Smooth muscle cell (in vitro differentiated cells): ENCODE measurements at regions not wholly inside any gene's neighbourhood (a gene's known extent, or its start where the extent isn't known, plus 50 kb on each side); places are given as distances from the start of the nearest gene placed in this dataset.
"Not testable (repeated sequence)": the region's sequence is repeated elsewhere in the genome, so short reads cannot be mapped to it uniquely, and the experiment has no call there.

Experiments
- DNase-seq: peaks from one replicate; lab custom pipeline; 2025; ENCODE audit not compliant: unreplicated experiment; lab: John Stamatoyannopoulos, UW
- H2AFZ ChIP-seq: fragments of 200-600 bp; sonication (generic); 2 replicates; pipeline ENCODE4 v1.6.0; 2016; ENCODE audit warnings: antibody characterized with exemption, low read depth, mild to moderate bottlenecking
- H3F3A ChIP-seq: fragments of 200-600 bp; sonication (generic); 2 replicates; pipeline ENCODE4 v1.6.0; 2017; ENCODE audit warnings: antibody characterized with exemption, low read depth
- H3K27ac ChIP-seq: fragments of 200-600 bp; sonication (generic); 2 replicates; pipeline ENCODE4 v1.5.1; 2016; ENCODE audit warnings: low read depth, mild to moderate bottlenecking
- H3K27me3 ChIP-seq: fragments of 200-600 bp; sonication (generic); 2 replicates; pipeline ENCODE4 v1.6.1; 2016; ENCODE audit warnings: low read depth, mild to moderate bottlenecking
- H3K36me3 ChIP-seq: fragments of 200-600 bp; sonication (generic); 2 replicates; pipeline ENCODE4 v1.5.1; 2016; ENCODE audit warnings: low read depth
- H3K4me1 ChIP-seq: fragments of 200-600 bp; sonication (generic); 2 replicates; pipeline ENCODE4 v1.5.1; 2016; ENCODE audit warnings: low read depth
- H3K4me2 ChIP-seq: fragments of 200-600 bp; sonication (generic); 2 replicates; pipeline ENCODE4 v1.6.0; 2016; ENCODE audit warnings: mild to moderate bottlenecking
- H3K4me3 ChIP-seq: fragments of 200-600 bp; sonication (generic); 2 replicates; pipeline ENCODE4 v1.5.1; 2016; ENCODE audit warnings: mild to moderate bottlenecking
- H3K79me2 ChIP-seq: fragments of 200-600 bp; sonication (generic); 2 replicates; pipeline ENCODE4 v1.6.0; 2016; ENCODE audit warnings: low read depth, mild to moderate bottlenecking
- H3K9ac ChIP-seq: fragments of 200-600 bp; sonication (generic); 2 replicates; pipeline ENCODE4 v1.6.0; 2016; ENCODE audit warnings: low read depth
- H3K9me3 ChIP-seq: fragments of 200-600 bp; sonication (generic); replicated peaks from 2 replicates; pipeline ENCODE4 v1.5.1; 2016; ENCODE audit warnings: low read depth
- H4K20me1 ChIP-seq: fragments of 200-600 bp; sonication (generic); 2 replicates; pipeline ENCODE4 v1.6.0; 2016; ENCODE audit warnings: low read depth
- CTCF ChIP-seq: fragments of 200-600 bp; sonication (generic); IDR thresholded peaks from 2 replicates; pipeline ENCODE4 v1.5.1; 2017; ENCODE audit warnings: borderline replicate concordance, mild to moderate bottlenecking, antibody characterized with exemption; ENCODE audit not compliant: insufficient read depth, poor library complexity, severe bottlenecking
- WGBS: methylation state at CpG from one replicate; pipeline ENCODE4 v1.1.7; 2016; ENCODE audit warnings: low lambda C conversion rate; 5-methylcytosine and 5-hydroxymethylcytosine counted together

GRCh38 chr4:28508636-28509035 lies 1648.0 kb downstream of the STIM2 start:
- no peak overlapping the region for H2AFZ ChIP-seq
- H3K79me2 ChIP-seq, result no peaks in the 10 kb centered on the region
- no peaks in the 10 kb centered on the region for H4K20me1 ChIP-seq
- no peak overlapping the region for H3K27ac ChIP-seq
- H3F3A ChIP-seq, result no peaks in the 10 kb centered on the region
- H3K4me3 ChIP-seq, result no peak overlapping the region
- no peak for DNase-seq
- peaks cover 4% of the 10 kb centered on the region for H3K9me3 ChIP-seq
- H3K36me3 ChIP-seq, result no peaks in the 10 kb centered on the region
- no peak for TF ChIP-seq CTCF
- H3K4me2 ChIP-seq, result no peak overlapping the region
- H3K27me3 ChIP-seq, result no peaks in the 10 kb centered on the region
- 90% methylated on average over 9 of the region's 9 CpGs for WGBS
- H3K9ac ChIP-seq, result no peak overlapping the region
- H3K4me1 ChIP-seq, result no peaks in the 10 kb centered on the region

- not testable (repeated sequence) for H3K9ac ChIP-seq, H3K4me3 ChIP-seq, H3K4me1 ChIP-seq, H3K27ac ChIP-seq, H4K20me1 ChIP-seq, H3K4me2 ChIP-seq, H3K36me3 ChIP-seq, H3F3A ChIP-seq, H2AFZ ChIP-seq, H3K27me3 ChIP-seq, DNase-seq, H3K79me2 ChIP-seq, H3K9me3 ChIP-seq
- WGBS, result 98% methylated on average over 13 of the region's 30 CpGs
Measured at GRCh38 chr4:28514766-28515165, 1654.1 kb downstream of the STIM2 start.

DNA sequence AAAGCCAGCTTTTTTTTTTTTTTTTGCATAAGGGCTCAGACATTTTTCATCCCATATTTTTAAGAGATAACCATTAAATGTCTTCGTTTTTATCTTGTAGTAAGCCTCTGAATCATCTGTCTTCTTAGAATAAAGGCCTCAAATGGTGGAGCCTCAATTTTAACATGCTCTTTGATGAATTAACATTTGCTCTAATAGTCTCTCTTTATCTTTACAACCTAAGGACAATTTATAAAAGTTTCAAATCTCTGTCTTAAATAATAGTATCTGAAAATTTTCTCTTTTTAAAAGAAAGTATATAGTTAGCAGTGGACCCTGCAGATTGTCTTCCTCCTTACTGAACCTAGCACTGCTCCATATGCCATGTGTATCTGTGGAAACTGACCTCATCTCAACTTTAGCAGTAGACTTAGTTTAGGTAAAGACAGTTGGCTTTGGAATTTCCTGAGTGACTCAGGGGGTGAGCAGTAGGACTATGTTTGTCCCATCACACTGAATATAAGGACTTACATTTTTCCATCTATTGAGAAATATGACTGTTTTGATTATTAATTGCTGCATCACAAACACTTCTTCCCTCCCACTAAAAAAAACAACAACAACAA lies 1658.0 kb downstream of the STIM2 start:
- Histone ChIP-seq H3K27me3 (no peaks in the 10 kb centered on the region), H3K79me2 (no peaks in the 10 kb centered on the region), H3K4me3 (no peak overlapping the region), H3K9me3 (no peaks in the 10 kb centered on the region), H3F3A (no peaks in the 10 kb centered on the region), H3K4me1 (no peaks in the 10 kb centered on the region), H4K20me1 (no peaks in the 10 kb centered on the region), H2AFZ (peak overlapping the region; percentile 12), H3K9ac (no peak overlapping the region), H3K36me3 (no peaks in the 10 kb centered on the region), H3K4me2 (peak overlapping the region; percentile 43), H3K27ac (peak overlapping the region; percentile 79)
- WGBS, result 20% methylated on average over 1 of the region's 1 CpG
- no peak for DNase-seq
- TF ChIP-seq CTCF, result no peak

DNA sequence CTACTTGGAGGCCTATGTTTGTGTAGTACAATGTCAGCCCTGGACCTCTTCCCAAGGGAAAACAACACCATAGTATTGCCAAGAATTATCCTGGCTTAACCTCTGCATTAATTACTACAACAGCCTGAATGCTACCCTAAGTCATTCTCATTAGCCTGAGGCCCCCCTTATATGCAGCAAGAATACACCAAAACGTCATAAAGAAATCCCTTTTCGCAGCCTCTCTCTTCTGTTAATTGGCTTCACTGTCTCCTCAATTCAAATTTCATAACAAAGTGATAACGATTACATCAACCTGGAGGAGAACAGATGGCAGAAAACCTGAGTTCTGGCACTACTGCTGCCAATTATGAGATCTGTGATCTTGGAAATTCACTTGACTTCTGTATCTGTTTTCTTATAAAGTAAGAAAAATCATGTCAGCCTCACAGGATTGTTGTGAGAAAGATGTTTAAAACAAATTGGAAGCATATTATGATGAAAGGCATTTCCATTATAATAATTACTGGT lies 1663.1 kb downstream of the STIM2 start:
- Histone ChIP-seq H2AFZ (no peak overlapping the region), H3K4me2 (no peak overlapping the region), H3K9me3 (no peaks in the 10 kb centered on the region), H3K4me3 (no peak overlapping the region), H4K20me1 (no peaks in the 10 kb centered on the region), H3K36me3 (no peaks in the 10 kb centered on the region), H3K27ac (no peak overlapping the region), H3K27me3 (no peaks in the 10 kb centered on the region), H3F3A (no peaks in the 10 kb centered on the region), H3K4me1 (no peaks in the 10 kb centered on the region), H3K9ac (no peak overlapping the region), H3K79me2 (no peaks in the 10 kb centered on the region)
- no peak for DNase-seq
- TF ChIP-seq CTCF, result no peak
- 84% methylated on average over 3 of the region's 3 CpGs for WGBS
